GM18951 (cell line): ENCODE measurements at regions not wholly inside any gene's neighbourhood (a gene's known extent, or its start where the extent isn't known, plus 50 kb on each side); places are given as distances from the start of the nearest gene placed in this dataset.
"Not testable (repeated sequence)": the region's sequence is repeated elsewhere in the genome, so short reads cannot be mapped to it uniquely, and the experiment has no call there.

Experiments used
- POLR2A ChIP-seq: IDR thresholded peaks from 4 replicates; pipeline ENCODE4 v1.6.1; 2011; ENCODE audit warnings: mild to moderate bottlenecking; ENCODE audit not compliant: insufficient read length, insufficient read depth; ENCODE audit errors: extremely low read depth
- in situ Hi-C: fragments of 300-500 bp; cut with MboI; formaldehyde crosslinking; loops from one replicate; pipeline ENCODE4 v1.12.0; 2022; ENCODE audit warnings: low sequenced_read_pairs, mixed read lengths, inconsistent platforms; ENCODE audit not compliant: unreplicated experiment

DNA sequence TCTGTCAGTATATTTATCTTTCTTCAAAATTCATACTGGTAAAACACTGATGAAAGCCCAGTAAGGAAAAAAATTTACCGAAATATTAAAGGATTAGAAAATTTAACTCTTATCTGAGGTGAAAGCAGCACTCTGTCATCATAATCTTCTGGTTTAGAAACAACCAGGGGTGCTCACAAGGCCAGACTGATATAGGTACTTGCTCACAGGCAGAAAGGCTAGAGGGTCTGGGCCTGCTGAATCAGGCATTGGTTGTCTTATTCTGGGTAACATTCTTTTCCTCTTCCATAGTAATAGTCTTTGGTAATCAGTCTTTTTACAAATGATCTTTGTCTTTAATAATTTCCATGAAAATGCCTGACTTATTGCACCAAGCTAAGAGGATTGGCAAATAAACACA, 221.4 kb upstream of the TFPI start:
- no peak for TF ChIP-seq POLR2A
- in situ Hi-C loops = no loop called here

GRCh38 chr2:187782301-187782700, 228.1 kb upstream of the TFPI start:
- TF ChIP-seq POLR2A = no peak
- in situ Hi-C loops = no loop called here

DNA sequence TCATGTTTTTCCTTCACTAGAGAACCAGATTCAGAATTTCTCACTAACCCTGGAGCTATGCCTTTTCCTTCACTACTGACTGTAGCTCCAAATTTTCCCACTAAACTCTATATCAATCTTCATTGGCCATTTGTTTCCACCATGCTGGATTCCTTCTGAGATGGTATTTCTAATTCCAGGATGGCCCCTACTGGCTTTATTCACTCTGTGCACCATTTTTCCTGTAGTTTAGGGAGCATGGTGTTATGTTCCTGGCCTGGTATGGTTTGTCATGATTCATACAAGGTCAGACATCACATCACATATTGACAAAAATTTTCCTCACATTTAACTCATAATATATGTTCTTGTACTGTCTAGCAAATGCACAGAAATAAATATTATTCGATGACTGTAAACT, 229.2 kb upstream of the TFPI start:
- in situ Hi-C loops = no loop called here
- TF ChIP-seq POLR2A = no peak

- in situ Hi-C loops = not testable (repeated sequence)
Observed at GRCh38 chr2:187784138-187784537, 229.9 kb upstream of the TFPI start.

- no peak for TF ChIP-seq POLR2A
- in situ Hi-C loops = no loop called here
Observed at GRCh38 chr2:187799601-187800000, 245.4 kb upstream of the TFPI start.

DNA sequence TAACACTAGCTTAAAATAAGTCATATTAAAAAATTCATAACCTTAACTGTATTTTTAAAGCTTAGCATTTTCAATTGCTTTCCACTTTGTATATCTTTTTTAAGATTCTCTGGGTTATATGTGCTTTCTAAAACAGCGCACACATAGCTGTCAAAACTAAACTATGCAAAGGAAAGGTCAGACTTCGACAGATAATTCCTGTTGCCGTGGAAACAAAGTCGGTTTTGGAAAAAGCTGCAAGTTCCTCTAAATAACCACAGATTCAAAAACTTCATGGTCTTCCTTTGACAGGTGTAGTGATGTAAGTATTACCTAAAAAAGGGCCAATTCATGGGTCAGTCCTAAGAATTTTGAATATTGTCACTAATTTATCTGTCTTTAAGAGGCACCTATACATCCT, 249.6 kb upstream of the TFPI start:
- in situ Hi-C loops = no loop called here
- TF ChIP-seq POLR2A = no peak

DNA sequence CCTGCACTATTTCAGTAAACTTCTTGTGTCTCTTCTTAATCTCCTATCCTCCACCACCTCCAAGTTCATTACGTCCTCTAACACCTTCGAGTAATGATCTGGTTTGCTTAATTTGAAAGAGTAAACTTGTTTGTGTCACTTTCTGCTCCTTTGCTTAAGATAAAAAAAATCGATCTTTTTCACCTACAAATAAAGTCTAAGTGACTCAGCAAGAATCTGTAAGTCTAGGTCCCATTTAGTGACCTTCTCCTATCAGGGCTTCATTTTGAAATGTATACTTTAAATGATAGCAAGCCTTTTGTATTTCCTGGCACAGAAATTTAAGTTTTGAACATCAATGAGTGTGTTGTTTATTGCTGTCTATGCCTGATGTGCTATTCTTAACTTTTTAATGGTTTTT, 260.9 kb upstream of the TFPI start:
- in situ Hi-C loops = no loop called here
- TF ChIP-seq POLR2A = no peak

- TF ChIP-seq POLR2A = no peak
- in situ Hi-C loops = no loop called here
Observed at GRCh38 chr2:187819624-187820023, 265.4 kb upstream of the TFPI start.

DNA sequence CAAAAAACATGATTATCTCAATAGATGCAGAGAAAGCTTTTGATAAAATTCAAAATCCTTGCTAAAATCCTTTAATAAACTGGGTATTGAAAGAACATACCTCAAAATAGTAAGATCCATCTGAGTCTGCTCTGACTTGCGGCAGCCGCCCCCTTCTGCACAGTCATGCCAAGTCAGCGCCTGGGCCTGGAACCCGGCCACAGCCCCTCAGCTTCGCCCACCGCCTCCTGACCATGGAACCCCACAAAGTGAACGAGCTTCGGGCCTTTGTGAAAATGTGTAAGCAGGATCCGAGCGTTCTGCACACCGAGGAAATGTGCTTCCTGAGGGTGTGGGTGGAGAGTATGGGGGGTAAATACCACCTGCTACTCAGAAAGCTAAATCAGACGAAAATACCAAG, 270.9 kb upstream of the TFPI start:
- in situ Hi-C loops = loop anchor here (25.0 kb wide), 1 partner anchor 313 kb away; no protein-coding TSS in a partner anchor
- TF ChIP-seq POLR2A = no peak

- TF ChIP-seq POLR2A = no peak
- in situ Hi-C loops = loop anchor here (25.0 kb wide), 1 partner anchor 314 kb away; no protein-coding TSS in a partner anchor
Observed at GRCh38 chr2:187826023-187826422, 271.8 kb upstream of the TFPI start.

- in situ Hi-C loops = loop anchor here (25.0 kb wide), 1 partner anchor 322 kb away; no protein-coding TSS in a partner anchor
Observed at GRCh38 chr2:187834787-187835186, 280.6 kb upstream of the TFPI start.

DNA sequence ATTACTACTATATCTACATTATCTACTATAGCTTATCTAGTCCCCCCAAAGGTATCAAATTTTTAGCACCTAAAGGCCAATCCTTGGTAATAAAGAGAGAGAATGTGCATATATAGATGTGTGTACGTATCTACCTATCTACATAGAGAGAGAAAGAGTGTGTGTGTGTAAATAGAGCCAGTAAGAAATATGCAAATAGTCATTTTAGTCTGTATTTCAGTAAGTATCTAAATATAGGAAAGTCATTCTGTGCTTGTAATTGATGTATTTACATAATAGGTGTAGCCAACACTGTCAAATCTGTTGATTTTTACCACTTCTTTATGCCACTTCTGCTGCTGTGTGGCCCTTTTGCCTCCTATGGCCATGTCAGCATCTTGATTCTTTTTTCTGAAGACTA, 284.5 kb upstream of the TFPI start:
- TF ChIP-seq POLR2A = no peak
- in situ Hi-C loops = loop anchor here (25.0 kb wide), 1 partner anchor 326 kb away; no protein-coding TSS in a partner anchor

More at GRCh38 chr2:187834787-187835186, 280.6 kb upstream of the TFPI start:
- TF ChIP-seq POLR2A = no peak

DNA sequence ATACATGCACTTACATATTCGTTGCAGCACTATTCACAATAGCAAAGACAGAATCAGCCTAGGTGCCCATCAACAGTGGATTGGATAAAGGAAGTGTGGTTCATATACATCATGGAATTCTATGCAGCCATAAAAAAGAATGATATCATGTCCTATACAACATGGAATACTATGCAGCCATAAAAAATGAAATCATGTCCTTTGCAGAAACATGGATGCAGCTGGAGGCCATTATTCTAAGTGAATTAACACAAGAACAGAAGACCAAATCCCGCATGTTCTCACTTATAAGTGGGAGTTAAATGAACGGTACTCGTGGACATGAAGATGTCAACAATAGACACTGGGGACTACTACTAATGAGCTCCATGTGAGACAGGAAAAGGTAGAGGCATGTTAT, 288.1 kb upstream of the TFPI start:
- in situ Hi-C loops = loop anchor here (25.0 kb wide), 1 partner anchor 330 kb away; no protein-coding TSS in a partner anchor
- TF ChIP-seq POLR2A = no peak

- TF ChIP-seq POLR2A = no peak
- in situ Hi-C loops = loop anchor here (25.0 kb wide), 1 partner anchor 331 kb away; no protein-coding TSS in a partner anchor
Observed at GRCh38 chr2:187842978-187843847, 289.0 kb upstream of the TFPI start.
